HG02588 (cell line): ENCODE measurements at regions not wholly inside any gene's neighbourhood (a gene's known extent, or its start where the extent isn't known, plus 50 kb on each side); places are given as distances from the start of the nearest gene placed in this dataset.
"Not testable (repeated sequence)": the region's sequence is repeated elsewhere in the genome, so short reads cannot be mapped to it uniquely, and the experiment has no call there.

Source experiments
- ATAC-seq: cut with Tn5 transposase; IDR thresholded peaks from one replicate; pipeline ENCODE4 v1.9.1; 2021; ENCODE audit warnings: mild to moderate bottlenecking, moderate library complexity; ENCODE audit not compliant: unreplicated experiment

- no peak for ATAC-seq
Measured at GRCh38 chr19:28466107-28467045, 746.6 kb downstream of the UQCRFS1 start.

GRCh38 chr19:28465371-28466086, 747.4 kb downstream of the UQCRFS1 start:
- ATAC-seq, result no peak

- no peak for ATAC-seq
Measured at GRCh38 chr19:28463493-28464053, 749.4 kb downstream of the UQCRFS1 start.

DNA sequence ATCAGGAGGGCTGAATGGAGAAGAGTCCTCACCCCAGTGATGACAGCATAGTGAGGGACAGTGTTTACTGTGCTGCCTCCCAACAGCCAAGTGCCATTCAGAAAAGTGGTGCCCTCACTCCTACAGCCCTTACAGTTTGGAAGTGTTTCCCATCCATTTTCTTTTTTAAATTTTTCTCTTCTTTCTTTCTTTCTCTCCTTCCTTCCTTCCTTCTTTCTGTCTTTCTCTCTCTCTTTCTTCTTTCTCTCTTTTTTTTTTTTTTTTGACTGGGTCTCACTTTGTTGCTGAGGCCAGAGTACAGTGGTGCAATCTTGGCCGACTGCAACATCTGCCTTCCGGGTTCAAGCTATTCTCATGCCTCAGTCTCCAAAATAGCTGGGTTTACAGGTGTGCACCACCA, 755.3 kb downstream of the UQCRFS1 start:
- no peak for ATAC-seq

GRCh38 chr19:28456708-28457320, 756.1 kb downstream of the UQCRFS1 start:
- ATAC-seq, result no peak

GRCh38 chr19:28456252-28456651, 756.7 kb downstream of the UQCRFS1 start:
- no peak for ATAC-seq

- no peak for ATAC-seq
Measured at GRCh38 chr19:28454083-28454482, 758.9 kb downstream of the UQCRFS1 start.

DNA sequence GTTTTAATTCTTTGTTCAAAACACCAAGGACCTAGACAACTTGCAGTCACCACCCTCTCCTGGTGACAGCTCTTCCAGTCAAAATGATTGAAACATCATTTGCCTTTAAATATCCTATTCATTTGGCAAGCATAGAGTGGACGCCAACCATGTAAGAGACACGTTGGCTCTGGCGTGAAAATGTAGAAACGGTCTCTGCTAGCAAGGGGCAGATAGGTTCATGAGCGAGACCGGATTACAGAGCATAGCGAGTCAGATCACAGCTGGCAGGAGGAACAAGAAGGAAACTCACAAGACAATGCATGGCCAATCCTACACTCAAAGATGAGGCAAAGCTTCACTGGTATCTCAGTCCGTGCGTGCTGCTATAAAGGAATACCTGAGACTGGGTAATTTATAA, 759.5 kb downstream of the UQCRFS1 start:
- ATAC-seq, result no peak

DNA sequence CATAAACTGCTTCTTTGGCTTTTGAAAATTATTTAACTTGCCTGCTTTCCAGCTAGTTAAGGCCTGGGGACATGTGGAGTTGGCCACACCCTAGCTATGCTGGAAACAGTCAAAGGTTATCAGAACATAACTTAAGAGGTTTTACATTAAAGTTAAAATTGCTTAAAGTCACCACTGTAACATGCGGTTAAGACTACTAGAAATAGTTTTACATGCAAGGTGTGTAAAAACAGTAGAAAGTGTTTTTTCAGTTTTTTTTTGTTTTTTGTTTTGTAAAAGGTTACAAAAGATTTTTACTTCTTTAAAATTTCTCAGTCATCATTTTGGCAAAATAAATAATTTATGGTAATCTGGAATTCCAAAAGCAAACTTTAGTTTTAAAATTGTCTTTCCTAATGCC, 763.1 kb downstream of the UQCRFS1 start:
- no peak for ATAC-seq

- no peak for ATAC-seq
Measured at GRCh38 chr19:28446511-28446910, 766.4 kb downstream of the UQCRFS1 start.

DNA sequence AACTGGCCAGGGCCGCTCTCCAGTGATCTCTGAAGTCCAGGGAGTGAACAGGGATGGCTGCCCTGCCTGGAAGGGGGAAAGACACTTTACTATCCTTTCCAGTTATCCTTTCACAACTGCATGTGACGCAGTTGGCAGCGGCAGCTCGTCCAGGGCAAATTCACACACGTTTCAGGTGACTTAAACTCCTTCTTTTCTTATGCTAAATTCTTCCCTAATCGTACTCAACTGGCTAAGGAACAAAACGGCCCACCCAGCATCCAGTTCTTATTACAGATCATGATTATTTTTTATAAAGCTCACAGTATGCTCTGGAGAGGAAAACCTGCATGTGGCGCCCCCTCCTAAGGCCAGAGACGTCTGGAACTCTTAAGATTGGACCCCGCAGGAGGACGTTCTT, 767.1 kb downstream of the UQCRFS1 start:
- no peak for ATAC-seq

GRCh38 chr19:28444362-28444761, 768.6 kb downstream of the UQCRFS1 start:
- ATAC-seq, result no peak

- no peak for ATAC-seq
Measured at GRCh38 chr19:28443361-28443760, 769.6 kb downstream of the UQCRFS1 start.

DNA sequence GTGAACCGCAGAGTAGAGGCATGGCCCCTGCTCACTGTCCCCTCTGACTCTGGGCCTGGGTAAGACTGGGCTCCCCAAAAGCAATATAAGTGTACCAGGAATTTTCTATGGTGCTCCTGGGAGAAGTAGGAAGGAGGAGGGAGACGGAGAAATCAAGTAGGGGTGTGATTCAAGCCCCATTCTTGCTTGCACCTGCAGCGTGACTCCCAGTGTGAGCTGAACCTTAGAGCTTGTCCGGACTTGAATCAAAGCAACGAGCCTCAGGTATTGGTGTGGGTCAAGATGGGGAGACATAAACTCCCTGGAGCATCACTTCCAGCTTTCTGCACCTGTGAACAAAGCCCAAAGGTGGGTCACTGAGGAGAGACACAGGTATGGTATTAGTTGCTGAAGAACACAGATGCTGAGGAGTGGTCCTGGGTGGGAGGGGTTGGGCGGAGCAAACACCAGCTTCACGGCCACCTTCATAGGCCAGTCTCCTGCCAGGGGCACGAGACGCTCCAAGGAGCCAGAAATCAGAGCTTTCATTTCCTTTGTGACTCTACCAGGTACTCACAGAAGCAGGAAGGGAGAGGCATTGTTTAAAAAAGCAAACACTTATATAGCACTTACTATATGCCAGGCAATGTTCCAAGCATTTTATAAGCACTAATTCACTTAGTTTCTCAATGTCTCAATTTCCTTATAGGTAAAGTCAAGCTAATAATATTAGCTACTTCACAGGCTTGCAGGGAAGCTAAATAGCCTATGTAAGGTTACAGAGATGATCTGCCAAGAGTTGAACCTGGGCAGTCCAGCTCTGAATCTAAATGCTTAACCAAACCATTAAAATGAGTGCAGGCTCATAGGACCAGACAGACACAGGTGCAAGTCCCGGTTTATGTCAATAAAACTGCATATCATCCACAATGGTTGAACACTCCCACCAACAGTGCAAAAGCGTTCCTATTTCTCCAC, 775.3 kb downstream of the UQCRFS1 start:
- no peak for ATAC-seq

- no peak for ATAC-seq
Measured at GRCh38 chr19:28436320-28436719, 776.6 kb downstream of the UQCRFS1 start.

GRCh38 chr19:28435551-28436271, 777.2 kb downstream of the UQCRFS1 start:
- ATAC-seq, result no peak

GRCh38 chr19:28434794-28435193, 778.2 kb downstream of the UQCRFS1 start:
- ATAC-seq, result not testable (repeated sequence)

GRCh38 chr19:28434365-28434764, 778.6 kb downstream of the UQCRFS1 start:
- not testable (repeated sequence) for ATAC-seq

DNA sequence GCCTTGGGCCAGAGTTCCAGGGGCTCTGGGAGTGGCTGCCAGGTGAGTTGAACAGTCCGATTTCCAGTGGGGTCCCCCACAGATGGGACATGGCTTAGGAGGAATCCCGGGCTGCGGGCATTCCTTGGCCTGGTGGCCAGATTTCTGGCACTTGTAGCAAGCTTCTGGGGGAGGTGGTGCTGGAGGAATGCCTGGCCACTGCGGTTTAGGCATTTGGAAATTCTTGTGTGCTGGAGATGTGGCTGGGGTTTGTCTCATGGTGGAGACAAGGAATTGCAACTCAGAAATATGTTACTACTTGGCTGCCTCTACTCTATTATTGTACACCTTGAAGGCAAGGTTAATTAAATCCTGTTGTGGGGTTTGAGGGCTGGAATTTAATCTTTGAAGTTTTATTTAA, 779.8 kb downstream of the UQCRFS1 start:
- not testable (repeated sequence) for ATAC-seq
